Vagina (tissue), 2 donors: ENCODE measurements at regions not wholly inside any gene's neighbourhood (a gene's known extent, or its start where the extent isn't known, plus 50 kb on each side); places are given as distances from the start of the nearest gene placed in this dataset.

Experiments used
- DNase-seq, 2 donors: peaks; one replicate each; pipeline ENCODE4 v3.0.0-alpha.2; 2017; ENCODE audit errors: extremely low spot score in 2 of 2
- H3K27ac ChIP-seq: fragments of 200-600 bp; sonication (generic); one replicate; pipeline ENCODE4 v1.5.1; 2019
- H3K27me3 ChIP-seq: fragments of 200-600 bp; sonication (generic); one replicate; pipeline ENCODE4 v1.5.1; 2019
- H3K36me3 ChIP-seq, 2 donors: fragments of 200-600 bp; sonication (generic); one replicate each; pipeline ENCODE4 v1.5.1; 2017 to 2019
- H3K4me1 ChIP-seq: fragments of 200-600 bp; sonication (generic); one replicate; pipeline ENCODE4 v1.5.1; 2019
- H3K4me3 ChIP-seq, 2 donors: fragments of 200-600 bp; sonication (generic); 1 replicate in 1 of 2; 2 replicates in 1 of 2; pipeline ENCODE4 v1.5.1; 2016 to 2019
- H3K9me3 ChIP-seq: fragments of 200-600 bp; sonication (generic); one replicate; pipeline ENCODE4 v1.5.1; 2019
- CTCF ChIP-seq, 3 experiments: fragments of 450-650 bp in 2 of 3; fragments of 200-600 bp in 1 of 3; sonication (generic) in 1 of 3; IDR thresholded peaks; one replicate each; pipeline ENCODE4 v1.5.1; 2017 to 2019; ENCODE audit warnings: antibody characterized with exemption in 3 of 3, mild to moderate bottlenecking in 2 of 3, moderate library complexity in 2 of 3
- POLR2A ChIP-seq, 2 donors: fragments of 450-650 bp; IDR thresholded peaks; one replicate each; pipeline ENCODE4 v1.6.1; 2017; ENCODE audit warnings: antibody characterized with exemption in 2 of 2, mild to moderate bottlenecking in 2 of 2, moderate library complexity in 2 of 2
- POLR2AphosphoS5 ChIP-seq, 2 donors: sonication (generic); formaldehyde crosslinking; IDR thresholded peaks; one replicate each; pipeline ENCODE4 v1.9.0; 2017; ENCODE audit warnings: antibody characterized with exemption in 2 of 2, mild to moderate bottlenecking in 2 of 2, low read depth in 1 of 2; ENCODE audit not compliant: insufficient read depth in 1 of 2
- intact Hi-C: fragments of 100-400 bp; cut with DNase I; formaldehyde crosslinking; loops from one replicate; pipeline ENCODE4 v1.15.1; 2023

DNA sequence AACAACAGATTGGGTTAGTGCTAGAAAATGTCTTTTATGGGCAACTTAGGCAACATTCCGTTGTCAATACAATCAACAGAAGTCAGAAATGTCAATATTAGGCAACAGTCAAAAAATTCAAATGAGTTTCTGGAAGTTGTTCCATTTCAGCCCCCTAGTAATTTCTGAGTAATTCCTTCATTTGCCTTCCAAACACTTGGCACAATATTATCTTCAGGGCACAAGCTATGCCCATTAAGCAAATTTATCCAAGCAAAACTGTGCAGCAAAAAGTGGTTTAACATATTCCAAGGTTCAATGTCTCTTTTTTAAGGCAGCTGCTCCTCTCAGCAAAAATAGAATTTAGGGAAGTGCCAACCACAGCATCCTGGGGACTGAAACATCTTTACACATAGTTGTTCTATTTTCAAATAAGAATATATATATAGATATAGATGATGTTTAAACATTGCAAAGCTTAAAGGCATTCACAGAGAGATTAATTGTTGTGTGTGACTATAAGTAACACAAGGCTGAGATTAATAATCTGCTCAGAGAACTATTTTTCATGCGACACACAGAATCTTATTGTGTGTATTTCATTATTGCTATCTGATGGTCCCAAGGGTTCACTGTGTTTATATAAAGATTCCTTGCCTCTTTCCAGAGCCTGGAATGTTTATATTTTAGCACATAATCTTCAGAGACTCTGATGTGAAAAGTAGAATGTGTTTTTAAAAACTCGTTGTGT lies 75.2 kb upstream of the ADTRP start:
- H3K4me1 ChIP-seq, result peaks cover 4% of the 10 kb centered on the region
- DNase-seq, result no peak
- no peaks in the 10 kb centered on the region for H3K27me3 ChIP-seq
- no peaks in the 10 kb centered on the region for H3K36me3 ChIP-seq
- intact Hi-C loops, result no loop called here
- no peak for TF ChIP-seq CTCF (IDR thresholded peaks at IDR 0.05)
- H3K4me3 ChIP-seq, result no peak overlapping the region
- H3K27ac ChIP-seq, result no peak overlapping the region
- no peaks in the 10 kb centered on the region for H3K9me3 ChIP-seq

- Histone ChIP-seq H3K36me3 (no peaks in the 10 kb centered on the region), H3K9me3 (no peaks in the 10 kb centered on the region), H3K4me1 (peaks cover 4% of the 10 kb centered on the region), H3K27ac (no peak overlapping the region), H3K4me3 (no peak overlapping the region), H3K27me3 (no peaks in the 10 kb centered on the region)
- intact Hi-C loops, result no loop called here
- no peak for TF ChIP-seq CTCF (IDR thresholded peaks at IDR 0.05)
- TF ChIP-seq POLR2A (IDR thresholded peaks at IDR 0.05), result no peak
- no peak for TF ChIP-seq POLR2AphosphoS5 (IDR thresholded peaks at IDR 0.05; ENCODE audit: insufficient read depth in 1 of 2, low read depth in 1 of 2)
- DNase-seq, result no peak
These were observed 73.6 kb upstream of the ADTRP start for GRCh38 chr6:11852061-11852651.

DNA sequence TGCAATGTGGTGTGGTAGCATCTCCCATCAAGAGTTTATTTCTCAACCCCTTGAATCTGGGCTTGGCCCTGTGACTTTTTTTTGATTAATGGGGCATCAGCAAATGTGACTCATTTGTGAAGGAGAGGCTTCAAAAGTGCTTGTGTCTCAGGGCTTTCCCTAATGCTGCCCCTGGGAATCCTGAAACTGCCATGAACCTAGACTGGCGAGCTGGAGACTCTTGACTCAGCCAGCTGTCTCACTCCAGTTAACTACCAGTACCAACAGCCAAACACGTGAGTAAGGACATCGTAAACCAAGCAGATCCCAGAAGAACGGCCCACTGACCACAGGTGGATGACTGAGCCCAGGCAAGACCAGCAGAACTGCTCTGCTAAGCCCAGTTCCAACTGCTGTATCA lies 72.8 kb upstream of the ADTRP start:
- H3K27ac ChIP-seq, result no peak overlapping the region
- intact Hi-C loops, result no loop called here
- no peak for DNase-seq

DNA sequence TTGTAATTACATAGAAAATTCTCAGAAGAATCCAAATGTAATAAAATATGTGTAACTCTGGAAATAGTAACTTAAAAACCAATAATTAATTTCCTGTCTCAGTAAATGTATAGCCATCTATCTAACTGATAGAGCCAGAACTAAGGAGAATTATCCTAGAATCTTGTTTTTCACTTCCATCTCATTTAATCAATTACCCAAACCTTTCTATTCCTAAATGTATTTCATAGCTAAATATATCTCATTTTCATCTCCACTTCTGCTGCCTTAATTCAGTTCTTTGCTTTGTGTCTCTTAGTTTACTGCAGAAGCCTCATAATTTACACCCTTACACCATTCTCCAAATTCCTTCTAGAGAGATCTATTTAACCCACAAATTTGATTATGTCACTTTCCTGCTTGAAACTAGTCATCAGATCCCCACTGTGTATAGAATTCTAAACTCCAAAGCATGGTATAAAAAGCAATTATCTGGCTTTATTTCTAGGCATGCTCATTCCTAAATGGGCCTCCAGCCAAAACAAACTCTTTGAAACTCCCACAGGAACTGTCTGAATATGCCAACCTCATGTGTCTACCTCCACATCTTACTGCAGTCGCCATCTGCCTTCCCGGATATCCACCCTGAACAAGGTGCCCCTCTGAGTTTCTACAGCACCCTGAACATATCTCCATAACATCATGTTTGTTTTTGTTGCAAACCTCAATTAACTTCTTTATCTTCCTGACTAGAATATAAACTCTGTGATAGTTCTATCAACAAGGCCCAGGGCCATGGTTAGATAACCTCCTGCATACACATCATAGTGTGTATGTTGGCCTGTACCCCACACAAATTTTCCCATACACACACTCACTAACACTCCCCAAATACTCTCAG lies 70.5 kb upstream of the ADTRP start:
- H3K9me3 ChIP-seq, result no peaks in the 10 kb centered on the region
- H3K4me1 ChIP-seq, result no peaks in the 10 kb centered on the region
- intact Hi-C loops, result no loop called here
- no peak overlapping the region for H3K4me3 ChIP-seq
- H3K36me3 ChIP-seq, result no peaks in the 10 kb centered on the region
- H3K27ac ChIP-seq, result no peak overlapping the region
- DNase-seq, result no peak
- no peaks in the 10 kb centered on the region for H3K27me3 ChIP-seq
- no peak for TF ChIP-seq POLR2AphosphoS5 (IDR thresholded peaks at IDR 0.05; ENCODE audit: insufficient read depth in 1 of 2, low read depth in 1 of 2)
- TF ChIP-seq CTCF (IDR thresholded peaks at IDR 0.05), result no peak
- TF ChIP-seq POLR2A (IDR thresholded peaks at IDR 0.05), result no peak

More for the DNA sequence above, 72.8 kb upstream of the ADTRP start:
- no peaks in the 10 kb centered on the region for H3K36me3 ChIP-seq
- no peaks in the 10 kb centered on the region for H3K9me3 ChIP-seq
- no peak for TF ChIP-seq CTCF (IDR thresholded peaks at IDR 0.05)
- no peak for TF ChIP-seq POLR2AphosphoS5 (IDR thresholded peaks at IDR 0.05; ENCODE audit: insufficient read depth in 1 of 2, low read depth in 1 of 2)
- TF ChIP-seq POLR2A (IDR thresholded peaks at IDR 0.05), result no peak
- no peak overlapping the region for H3K4me3 ChIP-seq
- H3K27me3 ChIP-seq, result no peaks in the 10 kb centered on the region
- peaks cover 4% of the 10 kb centered on the region for H3K4me1 ChIP-seq

DNA sequence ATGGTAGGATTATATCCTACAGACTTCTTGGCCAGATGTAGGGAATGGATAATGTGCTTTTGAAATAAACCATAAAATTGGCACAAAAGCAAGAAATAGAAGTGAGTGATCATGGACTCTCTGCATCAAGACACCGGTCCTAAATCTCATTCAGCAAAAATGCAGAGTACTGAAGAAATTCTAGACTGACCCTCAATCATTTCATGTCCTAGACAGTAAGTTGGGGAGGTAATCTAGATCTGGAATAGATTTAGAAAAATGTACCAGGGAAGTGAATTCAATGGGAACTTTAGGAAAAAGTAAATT lies 69.7 kb upstream of the ADTRP start:
- TF ChIP-seq POLR2A (IDR thresholded peaks at IDR 0.05), result no peak
- no peak for TF ChIP-seq CTCF (IDR thresholded peaks at IDR 0.05)
- no peak for TF ChIP-seq POLR2AphosphoS5 (IDR thresholded peaks at IDR 0.05; ENCODE audit: insufficient read depth in 1 of 2, low read depth in 1 of 2)
- Histone ChIP-seq H3K4me3 (no peak overlapping the region), H3K27ac (no peak overlapping the region), H3K27me3 (no peaks in the 10 kb centered on the region), H3K36me3 (no peaks in the 10 kb centered on the region), H3K4me1 (no peaks in the 10 kb centered on the region), H3K9me3 (no peaks in the 10 kb centered on the region)
- intact Hi-C loops, result no loop called here
- no peak for DNase-seq
